GM19372 (cell line): ENCODE measurements at regions not wholly inside any gene's neighbourhood (a gene's known extent, or its start where the extent isn't known, plus 50 kb on each side); places are given as distances from the start of the nearest gene placed in this dataset.
"Not testable (repeated sequence)": the region's sequence is repeated elsewhere in the genome, so short reads cannot be mapped to it uniquely, and the experiment has no call there.

ENCODE experiments used
- ATAC-seq: cut with Tn5 transposase; IDR thresholded peaks from one replicate; pipeline ENCODE4 v1.9.1; 2021; ENCODE audit warnings: mild to moderate bottlenecking, low read depth, moderate library complexity; ENCODE audit not compliant: unreplicated experiment

- ATAC-seq, result not testable (repeated sequence)
Measured at GRCh38 chr15:44817797-44818196, 81.5 kb downstream of the TRIM69 start.

- ATAC-seq, result not testable (repeated sequence)
Measured at GRCh38 chr15:44819331-44819987, 83.1 kb downstream of the TRIM69 start.

GRCh38 chr15:44820535-44820934, 84.2 kb downstream of the TRIM69 start:
- ATAC-seq, result not testable (repeated sequence)

GRCh38 chr15:44820967-44821366, 84.6 kb downstream of the TRIM69 start:
- not testable (repeated sequence) for ATAC-seq

- not testable (repeated sequence) for ATAC-seq
Measured at GRCh38 chr15:44824277-44825145, 88.2 kb downstream of the TRIM69 start.

GRCh38 chr15:44826583-44826982, 90.3 kb downstream of the TRIM69 start:
- ATAC-seq, result not testable (repeated sequence)

- not testable (repeated sequence) for ATAC-seq
Measured at GRCh38 chr15:44828229-44828914, 92.0 kb downstream of the TRIM69 start.

GRCh38 chr15:44829150-44829549, 92.8 kb downstream of the TRIM69 start:
- not testable (repeated sequence) for ATAC-seq

GRCh38 chr15:44830692-44831408, 94.5 kb downstream of the TRIM69 start:
- ATAC-seq, result not testable (repeated sequence)

GRCh38 chr15:44831409-44831741, 95.0 kb downstream of the TRIM69 start:
- not testable (repeated sequence) for ATAC-seq

- ATAC-seq, result not testable (repeated sequence)
Measured at GRCh38 chr15:44832133-44832532, 95.8 kb downstream of the TRIM69 start.

- ATAC-seq, result not testable (repeated sequence)
Measured at GRCh38 chr15:44833081-44833480, 96.8 kb downstream of the TRIM69 start.

GRCh38 chr15:44833761-44834160, 97.4 kb downstream of the TRIM69 start:
- not testable (repeated sequence) for ATAC-seq

- ATAC-seq, result not testable (repeated sequence)
Measured at GRCh38 chr15:44835082-44835481, 98.8 kb downstream of the TRIM69 start.

GRCh38 chr15:44836094-44836493, 99.8 kb downstream of the TRIM69 start:
- ATAC-seq, result no peak

GRCh38 chr15:44838929-44839328, 102.6 kb downstream of the TRIM69 start:
- not testable (repeated sequence) for ATAC-seq

GRCh38 chr15:44841762-44842161, 105.4 kb downstream of the TRIM69 start:
- ATAC-seq, result not testable (repeated sequence)

GRCh38 chr15:44842883-44843282, 106.6 kb downstream of the TRIM69 start:
- not testable (repeated sequence) for ATAC-seq

- ATAC-seq, result not testable (repeated sequence)
Measured at GRCh38 chr15:44844936-44845335, 108.6 kb downstream of the TRIM69 start.

GRCh38 chr15:44846156-44846555, 109.8 kb downstream of the TRIM69 start:
- ATAC-seq, result not testable (repeated sequence)
